SK-N-SH (cell line): ENCODE measurements at regions not wholly inside any gene's neighbourhood (a gene's known extent, or its start where the extent isn't known, plus 50 kb on each side); places are given as distances from the start of the nearest gene placed in this dataset.
"Not testable (repeated sequence)": the region's sequence is repeated elsewhere in the genome, so short reads cannot be mapped to it uniquely, and the experiment has no call there.

Experiments
- CTCF ChIA-PET: fragments of 300-600, 350-600 bp; formaldehyde crosslinking; extraction: SDS; loops from one replicate; lab custom pipeline; 2021; lab: Yijun Ruan, JAX
- POLR2A ChIA-PET: fragments of 350-600 bp; sonication (Branson Sonifier 250); formaldehyde crosslinking; extraction: SDS; loops from one replicate; lab custom pipeline; 2020; ENCODE audit warnings: antibody characterized with exemption, inconsistent platforms; lab: Yijun Ruan, JAX
- DNase-seq: peaks from one replicate; pipeline ENCODE4 v3.0.0; 2012
- H2AFZ ChIP-seq: fragments of 200-600 bp; sonication (generic); 2 replicates; pipeline ENCODE4 v1.8.1; 2016; ENCODE audit warnings: antibody characterized with exemption, mild to moderate bottlenecking, low read depth
- H3F3A ChIP-seq: fragments of 200-600 bp; sonication (generic); replicated peaks from 2 replicates; pipeline ENCODE3; 2016; ENCODE audit warnings: antibody characterized with exemption, mild to moderate bottlenecking; ENCODE audit not compliant: insufficient read depth
- H3K27ac ChIP-seq, 2 experiments: fragments of 200-500 bp in 1 of 2; fragments of 200-600 bp in 1 of 2; sonication (Bioruptor generic) in 1 of 2; sonication (generic), shearing (Covaris generic) in 1 of 2; 2 replicates each; pipeline versions ENCODE4 v1.5.1 to v1.6.1; 2014 to 2016; ENCODE audit warnings: low read depth in 2 of 2, inconsistent platforms in 1 of 2, low read length in 1 of 2, mild to moderate bottlenecking in 1 of 2, mixed read lengths in 1 of 2
- H3K27me3 ChIP-seq: fragments of 200-600 bp; sonication (generic), shearing (Covaris generic); 2 replicates; pipeline ENCODE4 v1.6.1; 2016; ENCODE audit warnings: mixed run types; ENCODE audit not compliant: insufficient read depth
- H3K36me3 ChIP-seq, 2 experiments: fragments of 200-500 bp in 1 of 2; fragments of 200-600 bp in 1 of 2; sonication (Bioruptor generic) in 1 of 2; sonication (generic) in 1 of 2; replicated peaks in 1 of 2; 2 replicates each; pipeline versions ENCODE3 to v1.5.1; 2014 to 2016; ENCODE audit warnings: low read length in 1 of 2, mild to moderate bottlenecking in 1 of 2; ENCODE audit not compliant: insufficient read depth in 2 of 2, control insufficient read depth in 1 of 2
- H3K4me1 ChIP-seq, 2 experiments: fragments of 200-500 bp in 1 of 2; fragments of 200-600 bp in 1 of 2; sonication (Bioruptor generic) in 1 of 2; sonication (generic), shearing (Covaris generic) in 1 of 2; 2 replicates each; pipeline versions ENCODE4 v1.5.1 to v1.6.1; 2014 to 2016; ENCODE audit warnings: low read depth in 1 of 2, low read length in 1 of 2, mixed run types in 1 of 2; ENCODE audit not compliant: insufficient read depth in 2 of 2, control insufficient read depth in 1 of 2
- H3K4me2 ChIP-seq: fragments of 200-600 bp; sonication (generic), shearing (Covaris generic); 2 replicates; pipeline ENCODE4 v1.6.1; 2017; ENCODE audit warnings: mixed run types
- H3K4me3 ChIP-seq, 2 experiments: fragments of 200-500 bp in 1 of 2; fragments of 200-600 bp in 1 of 2; sonication (Bioruptor generic) in 1 of 2; sonication (generic), shearing (Covaris generic) in 1 of 2; 2 replicates each; pipeline versions ENCODE4 v1.5.1 to v1.8.1; 2014 to 2016; ENCODE audit warnings: low read depth in 2 of 2, inconsistent platforms in 1 of 2, low read length in 1 of 2, mild to moderate bottlenecking in 1 of 2, mixed read lengths in 1 of 2, moderate library complexity in 1 of 2
- H3K79me2 ChIP-seq: fragments of 200-600 bp; sonication (generic); 2 replicates; pipeline ENCODE4 v1.8.1; 2017; ENCODE audit warnings: mild to moderate bottlenecking; ENCODE audit not compliant: insufficient read depth
- H3K9ac ChIP-seq: fragments of 200-600 bp; sonication (generic); 2 replicates; pipeline ENCODE4 v1.6.1; 2017; ENCODE audit warnings: mixed run types
- H3K9me2 ChIP-seq: fragments of 200-600 bp; sonication (generic); 2 replicates; pipeline ENCODE4 v1.6.1; 2017; ENCODE audit warnings: mixed run types
- H3K9me3 ChIP-seq: fragments of 200-600 bp; sonication (generic); 2 replicates; pipeline ENCODE4 v1.6.1; 2017; ENCODE audit warnings: mixed run types, mild to moderate bottlenecking, moderate library complexity
- H4K20me1 ChIP-seq: fragments of 200-600 bp; sonication (generic); 2 replicates; pipeline ENCODE4 v1.6.1; 2017; ENCODE audit warnings: mild to moderate bottlenecking, mixed run types; ENCODE audit not compliant: insufficient read depth
- CHD2 ChIP-seq: fragments of 150-350 bp; IDR thresholded peaks from 2 replicates; pipeline ENCODE4 v1.6.1; 2018; ENCODE audit warnings: low read length; ENCODE audit not compliant: partially characterized antibody
- FOSL2 ChIP-seq: IDR thresholded peaks from 2 replicates; pipeline ENCODE4 v1.4.0; 2012; ENCODE audit warnings: low read depth, mild to moderate bottlenecking, moderate library complexity, borderline replicate concordance
- FOXM1 ChIP-seq: IDR thresholded peaks from 2 replicates; pipeline ENCODE4 v1.4.0; 2012; ENCODE audit warnings: low read depth, mild to moderate bottlenecking
- GABPA ChIP-seq: IDR thresholded peaks from 2 replicates; pipeline ENCODE4 v1.4.0; 2012; ENCODE audit warnings: low read depth, mild to moderate bottlenecking
- GATA2 ChIP-seq: sonication (generic); formaldehyde crosslinking; IDR thresholded peaks from 2 replicates; pipeline ENCODE4 v1.5.0; 2020; ENCODE audit warnings: mild to moderate bottlenecking, missing genetic modification reagents
- MXI1 ChIP-seq: IDR thresholded peaks from 2 replicates; pipeline ENCODE4 v1.6.1; 2012; ENCODE audit warnings: mild to moderate bottlenecking, low read depth, low read length, improper control_type of control experiment
- NFIC ChIP-seq: IDR thresholded peaks from 2 replicates; pipeline ENCODE4 v1.4.0; 2012; ENCODE audit warnings: borderline replicate concordance
- NRF1 ChIP-seq: IDR thresholded peaks from 2 replicates; pipeline ENCODE4 v1.6.1; 2012; ENCODE audit warnings: low read depth, mild to moderate bottlenecking, low read length
- RAD21 ChIP-seq: IDR thresholded peaks from 2 replicates; pipeline ENCODE4 v1.6.1; 2012; ENCODE audit warnings: mild to moderate bottlenecking, low read length
- SIN3A ChIP-seq: IDR thresholded peaks from 2 replicates; pipeline ENCODE4 v1.6.1; 2012; ENCODE audit warnings: low read depth, mild to moderate bottlenecking, low read length, moderate library complexity, borderline replicate concordance
- TCF12 ChIP-seq: IDR thresholded peaks from 2 replicates; pipeline ENCODE4 v1.4.0; 2012
- WGBS: methylation state at CpG from one replicate; pipeline ENCODE4 v1.1.6; 2017; ENCODE audit warnings: low lambda C conversion rate; 5-methylcytosine and 5-hydroxymethylcytosine counted together
- TF ChIP-seq, protein P1 (sequence below): IDR thresholded peaks from 2 replicates; pipeline ENCODE4 v1.4.0; 2012; ENCODE audit warnings: low read depth
- TF ChIP-seq, protein P2 (sequence below): IDR thresholded peaks from 2 replicates; pipeline ENCODE4 v1.6.1; 2012; ENCODE audit warnings: mild to moderate bottlenecking, low read depth, low read length, moderate library complexity

DNA sequence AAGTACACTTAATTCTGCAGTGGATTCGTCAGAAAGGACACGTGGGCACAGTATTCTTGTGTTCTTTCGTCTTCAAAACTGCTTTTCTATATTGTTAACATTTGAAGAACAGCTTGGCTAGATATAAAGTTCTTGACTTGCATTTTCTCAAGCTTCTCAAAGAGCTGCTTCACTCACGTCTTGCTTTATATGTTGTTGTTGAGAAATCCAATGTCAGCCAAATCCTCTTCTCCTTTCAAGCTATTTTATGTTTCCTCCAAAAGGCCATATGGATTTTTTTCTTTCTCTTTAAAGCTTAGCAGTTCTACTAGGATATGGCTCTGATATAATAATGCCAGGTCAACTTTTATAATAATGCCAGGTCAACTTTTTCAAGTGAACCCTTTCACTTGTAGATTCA, 65.5 kb upstream of the CYP1B1 start (continued):
- TF ChIP-seq GATA2 (CRISPR knock-in tag) (no peak), FOXM1 (no peak), CHD2 (no peak), FOSL2 (no peak)
- TF ChIP-seq, protein P1, sequence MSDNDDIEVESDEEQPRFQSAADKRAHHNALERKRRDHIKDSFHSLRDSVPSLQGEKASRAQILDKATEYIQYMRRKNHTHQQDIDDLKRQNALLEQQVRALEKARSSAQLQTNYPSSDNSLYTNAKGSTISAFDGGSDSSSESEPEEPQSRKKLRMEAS, result no peak
- TF ChIP-seq, protein P2, sequence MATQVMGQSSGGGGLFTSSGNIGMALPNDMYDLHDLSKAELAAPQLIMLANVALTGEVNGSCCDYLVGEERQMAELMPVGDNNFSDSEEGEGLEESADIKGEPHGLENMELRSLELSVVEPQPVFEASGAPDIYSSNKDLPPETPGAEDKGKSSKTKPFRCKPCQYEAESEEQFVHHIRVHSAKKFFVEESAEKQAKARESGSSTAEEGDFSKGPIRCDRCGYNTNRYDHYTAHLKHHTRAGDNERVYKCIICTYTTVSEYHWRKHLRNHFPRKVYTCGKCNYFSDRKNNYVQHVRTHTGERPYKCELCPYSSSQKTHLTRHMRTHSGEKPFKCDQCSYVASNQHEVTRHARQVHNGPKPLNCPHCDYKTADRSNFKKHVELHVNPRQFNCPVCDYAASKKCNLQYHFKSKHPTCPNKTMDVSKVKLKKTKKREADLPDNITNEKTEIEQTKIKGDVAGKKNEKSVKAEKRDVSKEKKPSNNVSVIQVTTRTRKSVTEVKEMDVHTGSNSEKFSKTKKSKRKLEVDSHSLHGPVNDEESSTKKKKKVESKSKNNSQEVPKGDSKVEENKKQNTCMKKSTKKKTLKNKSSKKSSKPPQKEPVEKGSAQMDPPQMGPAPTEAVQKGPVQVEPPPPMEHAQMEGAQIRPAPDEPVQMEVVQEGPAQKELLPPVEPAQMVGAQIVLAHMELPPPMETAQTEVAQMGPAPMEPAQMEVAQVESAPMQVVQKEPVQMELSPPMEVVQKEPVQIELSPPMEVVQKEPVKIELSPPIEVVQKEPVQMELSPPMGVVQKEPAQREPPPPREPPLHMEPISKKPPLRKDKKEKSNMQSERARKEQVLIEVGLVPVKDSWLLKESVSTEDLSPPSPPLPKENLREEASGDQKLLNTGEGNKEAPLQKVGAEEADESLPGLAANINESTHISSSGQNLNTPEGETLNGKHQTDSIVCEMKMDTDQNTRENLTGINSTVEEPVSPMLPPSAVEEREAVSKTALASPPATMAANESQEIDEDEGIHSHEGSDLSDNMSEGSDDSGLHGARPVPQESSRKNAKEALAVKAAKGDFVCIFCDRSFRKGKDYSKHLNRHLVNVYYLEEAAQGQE, result no peak

DNA sequence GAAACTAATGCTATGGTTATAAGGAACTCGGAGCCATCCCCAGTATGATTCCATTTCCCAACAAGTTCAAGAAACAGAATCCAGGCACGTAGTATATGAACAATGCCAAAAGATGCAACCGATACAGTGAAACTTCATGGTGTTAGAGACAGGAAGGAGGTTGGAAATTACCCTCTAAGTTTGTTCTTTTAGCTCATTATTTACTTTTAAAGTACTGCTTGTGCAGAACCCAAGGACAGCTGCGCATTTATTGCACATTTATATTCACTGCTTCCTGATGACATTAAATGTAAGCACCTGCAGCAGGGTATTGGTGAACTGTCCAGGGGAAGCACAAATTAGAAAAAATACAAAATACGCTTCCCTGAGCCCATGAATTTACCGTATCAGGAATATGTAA, 63.0 kb upstream of the CYP1B1 start:
- Histone ChIP-seq H3K27ac (no peak overlapping the region), H3K9me3 (0 out of 2 replicates have a peak, but pooled peaks cover 2% of the 10 kb centered on the region), H3K36me3 (no peaks in the 10 kb centered on the region), H3K4me3 (no peak overlapping the region), H3K27me3 (no peaks in the 10 kb centered on the region), H3K4me2 (no peak overlapping the region), H3K9me2 (no peaks in the 10 kb centered on the region), H2AFZ (no peak overlapping the region), H3K4me1 (no peaks in the 10 kb centered on the region), H3F3A (no peaks in the 10 kb centered on the region), H4K20me1 (no peaks in the 10 kb centered on the region), H3K9ac (no peak overlapping the region), H3K79me2 (no peaks in the 10 kb centered on the region)
- whole genome bisulfite sequencing, result 80% methylated on average over 6 of the region's 6 CpGs
- POLR2A ChIA-PET, result no interaction called here
- no peak for TF ChIP-seq TCF12
- no peak for TF ChIP-seq SIN3A
- no peak for TF ChIP-seq RAD21
- TF ChIP-seq GABPA, result no peak
- no peak for TF ChIP-seq MXI1
- no peak for DNase-seq
- CTCF ChIA-PET, result interaction anchor here (1.6 kb wide), 1 partner anchor 136 kb away, joined by 5 read pairs; no protein-coding TSS in a partner anchor

DNA sequence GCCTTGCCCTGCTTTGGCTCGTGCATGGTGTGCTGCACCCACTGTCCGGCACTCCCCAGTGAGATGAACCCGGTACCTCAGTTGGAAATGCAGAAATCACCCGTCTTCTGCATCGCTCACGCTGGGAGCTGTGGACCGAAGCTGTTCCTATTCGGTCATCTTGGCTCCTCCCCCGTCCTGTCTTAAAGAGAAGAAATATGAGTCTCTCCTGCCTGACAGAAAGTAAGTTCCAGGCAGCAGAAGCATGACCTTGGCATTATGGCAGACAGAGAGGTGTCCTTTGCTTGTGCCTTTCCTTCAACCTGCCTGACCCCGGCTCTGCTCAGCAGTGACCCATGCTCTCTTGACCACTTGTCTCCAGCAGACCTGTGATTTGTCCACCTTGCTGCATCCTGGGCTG, 62.5 kb upstream of the CYP1B1 start:
- Histone ChIP-seq H4K20me1 (no peaks in the 10 kb centered on the region), H3K36me3 (no peaks in the 10 kb centered on the region), H3K27ac (no peak overlapping the region), H3K4me3 (no peak overlapping the region), H2AFZ (no peak overlapping the region), H3K27me3 (no peaks in the 10 kb centered on the region), H3K4me2 (no peak overlapping the region), H3K79me2 (no peaks in the 10 kb centered on the region), H3K4me1 (no peaks in the 10 kb centered on the region), H3K9me3 (0 out of 2 replicates have a peak, but pooled peaks cover under 1% of the 10 kb centered on the region), H3F3A (no peaks in the 10 kb centered on the region), H3K9ac (no peak overlapping the region), H3K9me2 (no peaks in the 10 kb centered on the region)
- no peak for DNase-seq
- no peak for TF ChIP-seq NFIC
- TF ChIP-seq NRF1, result no peak
- TF ChIP-seq, protein P1, result no peak
- TF ChIP-seq SIN3A, result no peak
- TF ChIP-seq GABPA, result no peak
- WGBS, result 79% methylated on average over 10 of the region's 10 CpGs
- POLR2A ChIA-PET, result no interaction called here
- CTCF ChIA-PET, result no interaction called here

DNA sequence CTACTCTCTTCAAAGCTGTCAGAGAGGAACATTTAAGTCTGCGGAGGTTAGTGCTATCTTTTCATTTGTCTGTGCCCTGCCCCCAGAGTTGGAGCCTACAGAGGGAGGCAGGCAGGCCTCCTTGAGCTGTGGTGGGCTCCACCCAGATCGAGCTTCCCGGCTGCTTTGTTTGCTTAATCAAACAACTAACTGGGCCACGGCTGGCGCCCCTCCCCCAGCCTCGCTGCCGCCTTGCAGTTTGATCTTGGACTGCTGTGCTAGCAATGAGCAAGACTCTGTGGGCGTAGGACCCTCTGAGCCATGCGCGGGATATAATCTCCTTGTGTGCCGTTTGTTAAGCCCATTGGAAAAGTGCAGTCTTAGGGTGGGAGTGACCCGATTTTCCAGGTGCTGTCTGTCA, 62.0 kb upstream of the CYP1B1 start:
- WGBS, result 82% methylated on average over 11 of the region's 12 CpGs
- H3F3A ChIP-seq, H2AFZ ChIP-seq, H3K9me2 ChIP-seq, H3K9me3 ChIP-seq, H3K4me3 ChIP-seq, CTCF ChIA-PET, H3K27ac ChIP-seq, H3K4me1 ChIP-seq, H3K27me3 ChIP-seq, POLR2A ChIA-PET, H3K36me3 ChIP-seq, H3K9ac ChIP-seq, H3K79me2 ChIP-seq, DNase-seq, H3K4me2 ChIP-seq, H4K20me1 ChIP-seq: not testable (repeated sequence)
